BJ (cell line): ENCODE measurements at regions not wholly inside any gene's neighbourhood (a gene's known extent, or its start where the extent isn't known, plus 50 kb on each side); places are given as distances from the start of the nearest gene placed in this dataset.

ENCODE experiments used
- CTCF ChIA-PET: fragments of 350-600 bp; formaldehyde crosslinking; extraction: SDS; loops from one replicate; lab custom pipeline; 2021; ENCODE audit warnings: antibody characterized with exemption, inconsistent platforms; lab: Yijun Ruan, JAX
- POLR2A ChIA-PET: fragments of 300-600 bp; sonication (Branson Sonifier 250); formaldehyde crosslinking; extraction: SDS; loops from one replicate; lab custom pipeline; 2021; ENCODE audit warnings: antibody characterized with exemption; lab: Charles Lee
- DNase-seq: peaks from one replicate; pipeline ENCODE4 v3.0.0-alpha.2; 2011; ENCODE audit warnings: low read depth
- H3K27me3 ChIP-seq: 2 replicates; pipeline ENCODE4 v1.6.0; 2011; ENCODE audit warnings: low read length; ENCODE audit not compliant: control insufficient read depth, insufficient read depth
- H3K36me3 ChIP-seq: 2 replicates; pipeline ENCODE4 v1.5.1; 2011; ENCODE audit warnings: low read length; ENCODE audit not compliant: control insufficient read depth, insufficient read depth
- H3K4me3 ChIP-seq: 2 replicates; pipeline ENCODE4 v1.5.1; 2011; ENCODE audit warnings: low read depth, mild to moderate bottlenecking, control low read depth, low read length
- CTCF ChIP-seq: IDR thresholded peaks from 2 replicates; pipeline ENCODE4 v1.5.1; 2011; ENCODE audit warnings: low read depth, mild to moderate bottlenecking, control low read depth, inconsistent platforms, low read length, moderate library complexity; ENCODE audit not compliant: insufficient read depth

- Histone ChIP-seq H3K4me3 (no peak overlapping the region), H3K36me3 (no peaks in the 10 kb centered on the region), H3K27me3 (peaks cover 8% of the 10 kb centered on the region)
- POLR2A ChIA-PET = no interaction called here
- no peak for TF ChIP-seq CTCF
- CTCF ChIA-PET = interaction anchor here (1.1 kb wide), 1 partner anchor 10 kb away, joined by 3 read pairs; no protein-coding TSS in a partner anchor
- no peak for DNase-seq
These were observed 158.5 kb downstream of the HERPUD2 start for GRCh38 chr7:35536396-35536826.

GRCh38 chr7:35533902-35534301 is 161.0 kb downstream of the HERPUD2 start:
- no peak for DNase-seq
- CTCF ChIA-PET = interaction anchor here (0.6 to 1.8 kb wide), 2 partner anchors 14 to 378 kb away, joined by 4 to 8 read pairs; no protein-coding TSS in a partner anchor
- Histone ChIP-seq H3K4me3 (no peak overlapping the region), H3K27me3 (peaks cover 9% of the 10 kb centered on the region), H3K36me3 (no peaks in the 10 kb centered on the region)
- POLR2A ChIA-PET = no interaction called here
- no peak for TF ChIP-seq CTCF

- TF ChIP-seq CTCF = no peak
- POLR2A ChIA-PET = no interaction called here
- Histone ChIP-seq H3K4me3 (no peak overlapping the region), H3K27me3 (peaks cover 4% of the 10 kb centered on the region), H3K36me3 (no peaks in the 10 kb centered on the region)
- no peak for DNase-seq
- CTCF ChIA-PET = interaction anchor here (1.7 kb wide), 1 partner anchor 10 kb away, joined by 4 read pairs; no protein-coding TSS in a partner anchor
These were observed 164.5 kb downstream of the HERPUD2 start for GRCh38 chr7:35530124-35531109.

GRCh38 chr7:35529713-35530112 is 165.2 kb downstream of the HERPUD2 start:
- Histone ChIP-seq H3K36me3 (no peaks in the 10 kb centered on the region), H3K27me3 (peaks cover 4% of the 10 kb centered on the region), H3K4me3 (no peak overlapping the region)
- POLR2A ChIA-PET = no interaction called here
- no peak for DNase-seq
- CTCF ChIA-PET = interaction anchor here (1.1 to 1.7 kb wide), 2 partner anchors 9 to 105 kb away, joined by 3 to 4 read pairs; no protein-coding TSS in a partner anchor
- no peak for TF ChIP-seq CTCF

GRCh38 chr7:35528381-35528977 is 166.5 kb downstream of the HERPUD2 start:
- H3K36me3 ChIP-seq = no peaks in the 10 kb centered on the region
- ChIA-PET CTCF (interaction anchor here (1.1 to 1.7 kb wide), 2 partner anchors 8 to 104 kb away, joined by 3 to 4 read pairs; no protein-coding TSS in a partner anchor), POLR2A (no interaction called here)
- H3K4me3 ChIP-seq = no peak overlapping the region
- no peak for TF ChIP-seq CTCF
- no peak for DNase-seq
- peaks cover 4% of the 10 kb centered on the region; the same call in 1 of the 2 replicates for H3K27me3 ChIP-seq
